HG02981 (cell line): ENCODE measurements at regions not wholly inside any gene's neighbourhood (a gene's known extent, or its start where the extent isn't known, plus 50 kb on each side); places are given as distances from the start of the nearest gene placed in this dataset.

Experiments
- ATAC-seq: cut with Tn5 transposase; IDR thresholded peaks from one replicate; pipeline ENCODE4 v1.9.1; 2021; ENCODE audit warnings: mild to moderate bottlenecking, moderate library complexity; ENCODE audit not compliant: unreplicated experiment

DNA sequence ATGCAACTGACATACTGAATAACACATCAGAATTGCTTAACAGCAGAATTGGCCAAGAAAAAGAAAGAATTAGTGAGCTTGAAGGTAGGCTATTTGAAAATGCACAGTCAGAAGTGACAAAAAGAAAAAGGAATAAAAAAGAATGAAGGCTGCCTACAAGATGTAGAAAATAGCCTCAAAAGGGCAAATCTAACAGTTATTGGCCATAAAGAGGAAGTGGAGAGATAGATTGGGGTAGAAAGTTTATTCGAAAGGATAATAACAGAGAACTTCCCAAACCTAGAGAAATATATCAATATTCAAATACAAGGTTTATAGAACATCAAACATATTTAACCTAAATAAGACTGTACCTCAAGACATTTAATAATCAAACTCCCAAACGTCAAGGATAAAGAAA, 67.5 kb downstream of the ATP6V1G3 start:
- no peak for ATAC-seq

- no peak for ATAC-seq
Measured at GRCh38 chr1:198472119-198472518, 68.4 kb downstream of the ATP6V1G3 start.

- no peak for ATAC-seq
Measured at GRCh38 chr1:198467907-198468306, 72.6 kb downstream of the ATP6V1G3 start.

DNA sequence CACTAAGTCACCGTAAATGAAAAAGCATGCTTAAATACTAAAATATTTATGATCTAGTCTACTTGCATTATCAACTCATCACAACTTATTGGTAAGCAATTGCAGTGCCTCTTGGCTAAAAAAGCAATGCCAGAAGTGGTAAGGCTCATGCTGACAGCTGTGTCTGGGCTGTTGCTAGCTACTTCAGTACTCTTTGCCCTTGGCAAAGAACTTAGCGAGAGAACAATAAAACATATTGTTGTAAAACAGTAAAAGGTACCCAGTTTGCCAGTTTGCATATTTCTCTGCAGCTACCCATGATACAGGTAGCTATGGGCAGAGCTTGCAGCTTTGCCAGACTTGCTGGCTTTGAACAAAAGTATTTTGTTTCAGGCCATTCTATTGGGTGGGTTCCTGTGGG, 73.1 kb downstream of the ATP6V1G3 start:
- no peak for ATAC-seq

DNA sequence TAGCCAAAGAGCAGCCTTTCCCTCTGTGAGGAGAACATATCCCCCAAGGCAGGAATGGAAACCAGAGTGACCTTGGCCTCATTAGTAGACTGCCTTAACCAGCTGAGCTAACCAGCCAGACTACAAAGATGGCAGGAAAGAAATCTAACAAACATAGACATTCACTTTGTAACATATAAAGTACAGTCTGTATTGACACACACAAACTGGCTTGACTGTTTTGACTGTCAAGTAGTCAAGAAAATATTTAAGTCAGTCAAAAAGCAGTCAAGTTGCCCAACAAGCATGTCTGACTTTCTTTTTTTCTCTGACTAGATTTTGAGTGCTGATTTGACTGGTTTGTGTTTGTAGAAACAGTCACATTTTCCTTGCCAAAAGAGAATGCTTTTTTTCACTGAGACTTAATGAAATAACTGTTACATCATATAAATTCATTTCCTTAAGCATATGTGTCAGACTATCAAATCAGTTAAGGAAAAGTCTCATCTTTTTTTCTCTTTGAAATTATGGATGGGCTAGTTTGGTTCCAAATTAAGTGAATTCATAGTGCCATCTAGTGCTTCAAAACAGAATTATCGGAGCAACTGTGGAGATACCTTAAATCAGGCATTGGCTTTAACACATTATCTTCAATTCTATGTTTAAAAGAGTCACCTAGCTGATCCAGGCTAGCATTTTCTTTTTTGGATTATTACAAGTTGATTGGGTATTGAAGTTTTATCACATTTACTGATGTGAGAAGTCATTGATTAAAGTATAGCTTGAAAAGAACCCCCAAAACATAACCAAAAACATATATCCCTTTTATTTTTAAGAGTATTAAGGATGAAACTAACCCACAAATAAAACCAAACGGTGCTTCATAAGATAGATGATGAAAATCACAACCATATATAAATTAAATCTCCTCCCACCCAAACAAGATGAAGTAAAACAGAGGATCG, 75.0 kb downstream of the ATP6V1G3 start:
- ATAC-seq, result peak; percentile 60

DNA sequence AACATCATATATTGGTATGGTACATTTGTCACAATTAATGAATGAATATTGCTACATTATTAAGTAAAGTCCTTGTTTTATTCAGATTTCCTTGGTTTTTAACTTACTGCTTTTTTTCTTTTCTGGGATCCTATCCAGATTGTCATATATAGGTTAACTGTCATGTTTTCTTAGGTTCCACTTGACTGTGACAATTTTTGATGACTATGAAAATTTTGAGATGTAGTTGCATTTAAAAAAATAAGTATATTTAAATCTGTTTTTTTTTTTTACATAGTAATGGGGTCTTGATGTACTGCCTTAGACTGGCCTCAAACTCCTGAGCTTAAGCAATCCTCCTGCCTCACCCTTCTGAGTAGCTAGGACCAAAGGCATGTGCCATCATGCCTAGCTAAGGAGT, 76.8 kb downstream of the ATP6V1G3 start:
- no peak for ATAC-seq

DNA sequence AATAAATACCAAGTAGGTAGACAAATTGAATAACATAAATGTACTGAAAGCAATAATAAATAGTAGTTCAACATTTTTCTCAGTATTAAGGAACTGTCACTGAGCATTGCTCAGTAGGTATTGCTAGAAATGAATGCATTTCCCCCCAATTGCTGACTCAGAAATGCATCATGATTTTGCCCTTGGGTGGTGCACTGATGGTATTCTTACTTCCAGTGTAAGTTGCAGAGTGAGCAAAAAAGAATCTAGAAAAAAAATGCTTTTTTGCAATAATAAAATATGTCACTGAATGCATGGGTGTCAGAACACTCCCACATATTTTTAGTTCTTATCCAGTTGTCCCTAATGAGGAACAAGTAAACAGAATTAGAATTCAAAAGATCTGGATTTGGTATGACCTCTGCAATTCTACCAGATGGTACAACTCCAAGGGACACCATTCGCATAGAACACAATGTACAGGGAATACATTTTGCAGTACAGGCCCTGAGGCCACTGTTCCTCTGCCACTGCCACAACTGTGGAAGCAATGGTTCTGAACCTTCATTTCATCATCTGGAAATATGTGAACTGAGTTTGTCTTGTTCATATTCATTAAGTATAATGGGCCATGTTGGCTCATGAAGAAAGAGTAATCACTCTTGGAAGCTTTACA, 78.0 kb downstream of the ATP6V1G3 start:
- no peak for ATAC-seq

GRCh38 chr1:198455966-198456365, 84.5 kb downstream of the ATP6V1G3 start:
- ATAC-seq, result no peak

- ATAC-seq, result no peak
Measured at GRCh38 chr1:198449727-198450433, 90.6 kb downstream of the ATP6V1G3 start.

GRCh38 chr1:198449261-198449660, 91.2 kb downstream of the ATP6V1G3 start:
- ATAC-seq, result no peak

GRCh38 chr1:198447468-198447867, 93.0 kb downstream of the ATP6V1G3 start:
- no peak for ATAC-seq

GRCh38 chr1:198445872-198446271, 94.6 kb downstream of the ATP6V1G3 start:
- ATAC-seq, result no peak

GRCh38 chr1:198444792-198445191, 95.7 kb downstream of the ATP6V1G3 start:
- no peak for ATAC-seq

GRCh38 chr1:198443365-198444233, 96.9 kb downstream of the ATP6V1G3 start:
- ATAC-seq, result no peak

DNA sequence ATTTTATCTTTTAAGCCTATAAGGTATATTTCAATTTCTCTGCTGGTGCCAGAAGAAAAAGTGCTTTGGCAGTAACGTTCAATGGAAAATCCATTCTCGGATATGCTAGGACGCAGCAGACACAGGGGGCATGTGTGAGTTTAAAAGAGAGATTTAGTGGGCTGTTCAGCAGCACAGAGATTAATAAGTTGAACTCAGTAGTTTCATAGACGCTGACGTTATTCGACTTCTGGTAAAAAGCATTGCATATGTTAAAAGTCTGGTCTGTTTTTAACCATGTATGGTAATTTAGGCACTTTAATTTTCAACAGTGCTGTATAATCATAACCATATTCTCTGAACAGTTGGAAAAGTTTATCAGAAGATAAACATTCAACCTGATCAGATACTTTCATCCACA, 99.6 kb downstream of the ATP6V1G3 start:
- ATAC-seq, result no peak

- ATAC-seq, result no peak
Measured at GRCh38 chr1:198437332-198437731, 103.1 kb downstream of the ATP6V1G3 start.

GRCh38 chr1:198436276-198436675, 104.2 kb downstream of the ATP6V1G3 start:
- no peak for ATAC-seq

GRCh38 chr1:198435056-198435455, 105.4 kb downstream of the ATP6V1G3 start:
- no peak for ATAC-seq

GRCh38 chr1:198424441-198424840, 116.0 kb downstream of the ATP6V1G3 start:
- ATAC-seq, result no peak

DNA sequence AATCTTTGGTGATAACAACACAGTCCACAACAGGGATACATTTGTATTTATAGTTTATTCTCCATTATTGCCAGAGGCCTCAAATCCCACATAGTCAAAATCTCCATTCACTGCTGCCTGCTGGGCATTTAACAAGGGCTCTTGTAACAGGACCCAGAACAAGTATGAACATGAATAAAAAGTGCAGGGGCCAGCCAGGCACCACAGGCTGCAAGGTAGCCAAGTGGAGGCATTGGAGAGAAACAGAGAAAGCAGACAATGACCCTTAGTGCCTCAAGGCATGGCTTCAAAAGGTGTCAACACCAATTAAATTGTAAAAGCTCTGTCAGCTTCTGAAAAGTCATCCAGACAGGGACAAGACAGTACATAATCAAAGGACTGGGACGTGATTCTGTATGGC, 116.8 kb downstream of the ATP6V1G3 start:
- ATAC-seq, result no peak

DNA sequence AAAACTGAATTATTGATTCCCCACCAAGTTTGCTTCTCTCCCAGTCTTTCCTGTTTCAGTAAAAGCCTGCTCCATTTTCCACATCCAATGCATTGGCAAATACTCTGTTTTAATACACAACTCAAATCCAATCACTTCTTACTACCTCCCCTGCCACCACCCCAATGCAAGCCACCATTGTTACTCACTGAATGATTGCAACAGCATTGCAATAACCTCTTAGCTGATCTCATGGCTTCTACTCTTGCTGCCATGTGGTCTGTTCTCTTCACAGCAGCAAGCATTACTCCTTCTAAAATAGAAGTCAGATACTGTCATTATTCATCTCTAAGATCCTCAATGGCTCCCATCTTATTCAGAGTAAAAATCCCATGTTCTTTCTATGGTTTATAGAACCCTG, 123.4 kb downstream of the ATP6V1G3 start:
- no peak for ATAC-seq
